ENCODE measurements at regions not wholly inside any gene's neighbourhood (a gene's known extent, or its start where the extent isn't known, plus 50 kb on each side); places are given as distances from the start of the nearest gene placed in this dataset.

DNA sequence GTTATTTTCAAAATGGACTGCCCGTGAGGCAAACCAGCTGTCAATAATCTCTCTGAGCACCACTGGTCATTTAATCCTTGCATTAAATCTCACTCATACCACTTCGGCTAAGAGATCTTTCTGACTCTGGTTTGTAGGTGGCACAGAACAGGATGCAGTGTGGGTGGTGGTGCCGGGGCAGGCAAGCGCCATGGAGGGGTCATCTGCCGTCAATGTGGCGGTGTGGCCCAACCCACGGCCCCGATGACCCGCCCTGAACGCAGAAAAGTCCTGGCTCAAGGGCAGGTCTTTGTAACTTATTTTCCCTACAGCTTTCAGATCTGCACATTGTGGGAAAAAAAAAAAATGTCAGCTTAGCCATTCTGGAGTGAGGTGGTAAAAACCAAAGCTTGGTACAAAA lies 73.2 kb upstream of the MGMT start:
- TF ChIP-seq CTCF (IDR thresholded peaks at IDR 0.05) (no peak), POLR2A (IDR thresholded peaks at IDR 0.05) (no peak)
